H4 (cell line): ENCODE measurements at regions not wholly inside any gene's neighbourhood (a gene's known extent, or its start where the extent isn't known, plus 50 kb on each side); places are given as distances from the start of the nearest gene placed in this dataset.

Experiments
- DNase-seq: peaks from one replicate; pipeline ENCODE4 v3.0.0-alpha.2; 2015; ENCODE audit warnings: low spot score

DNA sequence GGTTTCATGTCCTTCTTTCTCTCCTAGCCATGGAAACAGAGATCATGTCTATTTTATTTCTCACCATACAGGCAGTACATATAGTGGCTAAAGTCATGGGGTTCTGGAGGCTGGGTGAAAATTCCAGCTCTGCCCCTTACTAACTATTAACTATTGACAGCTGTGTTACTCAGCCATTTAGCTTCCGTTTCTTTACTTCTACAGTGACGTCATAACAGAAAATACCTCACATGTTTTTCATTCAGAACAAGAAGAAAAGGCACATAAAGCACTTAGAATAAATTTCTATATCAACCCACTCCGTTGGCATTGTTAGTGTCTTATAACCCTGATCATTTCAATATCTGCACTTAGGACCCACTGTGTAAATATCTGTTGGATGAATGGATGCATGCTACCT, 1506.9 kb upstream of the TMEM132C start:
- DNase-seq, result no peak

DNA sequence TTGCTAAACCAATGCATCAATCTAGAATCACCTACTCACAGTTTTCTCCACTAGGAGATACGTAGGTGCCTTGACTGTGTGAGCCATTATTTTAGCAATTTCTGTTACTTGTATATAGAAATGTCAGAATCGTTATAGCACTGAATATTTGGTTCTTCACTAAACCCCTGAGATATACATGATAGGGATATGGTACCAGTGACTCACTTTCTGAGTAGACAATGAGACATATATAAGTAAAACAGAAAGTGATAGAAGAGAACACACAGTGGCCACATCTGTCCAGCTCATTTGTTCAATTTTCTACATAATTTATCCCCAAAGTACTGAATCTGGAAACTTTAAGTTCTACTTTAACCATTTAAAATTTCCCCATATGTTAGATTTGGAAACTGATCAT, 1505.5 kb upstream of the TMEM132C start:
- DNase-seq, result no peak

DNA sequence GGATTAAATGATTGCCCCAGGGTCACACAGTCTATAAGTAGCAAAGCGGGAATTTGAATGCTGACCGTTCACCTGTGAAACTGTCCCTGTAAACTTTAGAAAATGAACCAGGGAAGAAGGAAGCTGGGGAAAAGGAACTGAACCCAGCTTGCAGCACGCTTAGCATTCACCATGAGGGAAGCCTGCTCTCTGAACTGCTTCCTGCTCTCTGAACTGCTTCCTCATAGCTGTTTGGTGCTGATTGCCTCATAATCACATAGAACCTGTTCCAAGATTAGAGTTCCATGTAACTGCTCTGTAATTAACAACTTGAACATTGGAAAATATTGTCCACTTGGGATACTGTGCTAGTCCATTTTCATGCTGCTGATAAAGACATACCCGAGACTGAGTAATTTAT, 1504.8 kb upstream of the TMEM132C start:
- DNase-seq, result no peak

DNA sequence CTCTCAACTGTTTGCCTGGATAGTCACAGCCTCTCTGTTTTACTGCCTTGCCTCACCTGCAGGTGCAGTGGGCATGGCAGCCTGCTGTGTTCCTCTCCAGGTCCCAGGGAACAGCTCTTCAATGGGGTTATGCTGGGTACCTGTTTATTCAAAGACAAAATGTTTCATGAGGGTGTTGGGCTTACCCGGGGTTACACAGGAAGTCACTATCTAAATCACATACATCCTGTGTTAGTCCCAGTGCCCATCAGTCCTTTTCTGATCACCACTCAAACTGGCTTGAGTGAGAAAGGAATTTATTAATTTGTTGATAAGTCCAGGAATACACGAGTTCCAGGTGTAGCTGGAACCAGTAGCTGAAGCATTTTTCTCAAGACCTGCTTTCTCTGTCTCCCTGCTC, 1503.6 kb upstream of the TMEM132C start:
- DNase-seq, result no peak

DNA sequence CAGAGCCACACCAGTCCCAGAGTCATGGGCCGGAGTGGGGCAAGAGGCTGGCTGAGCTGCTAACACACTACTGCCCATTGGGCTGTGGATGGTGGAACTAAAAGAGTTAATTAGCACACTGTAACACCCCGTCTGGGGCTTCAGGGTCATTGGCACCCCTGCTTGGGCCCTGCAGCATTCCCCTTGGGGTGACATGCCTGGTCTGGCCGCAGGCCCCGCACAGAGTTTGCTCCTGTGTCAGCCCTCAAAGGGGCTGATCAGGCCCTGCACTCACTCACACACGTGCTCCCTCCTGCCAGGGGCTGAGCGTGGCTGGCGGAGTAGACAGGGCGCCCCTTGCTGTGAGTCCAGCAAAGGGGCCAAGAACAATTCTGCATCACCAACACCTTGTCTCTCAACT, 1499.6 kb upstream of the TMEM132C start:
- no peak for DNase-seq

DNA sequence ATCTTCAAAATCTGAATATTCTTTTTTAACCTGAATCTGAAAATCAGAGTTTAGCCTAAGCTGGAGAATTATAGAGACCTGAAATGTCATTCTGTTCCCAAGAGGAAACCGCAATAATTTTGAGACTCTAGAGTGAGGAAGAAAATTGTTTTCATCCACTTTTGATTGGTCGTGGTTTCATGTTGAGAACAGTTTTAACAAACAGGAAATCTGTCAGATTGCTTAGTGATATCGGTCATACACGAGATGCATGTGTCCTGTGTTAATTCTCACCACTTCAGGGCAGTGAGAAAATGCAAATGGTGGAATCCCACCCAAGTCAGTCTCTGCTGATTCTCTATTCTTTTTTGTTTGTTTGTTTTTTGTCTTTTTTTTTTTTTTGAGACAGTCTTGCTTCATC, 1498.5 kb upstream of the TMEM132C start:
- no peak for DNase-seq

DNA sequence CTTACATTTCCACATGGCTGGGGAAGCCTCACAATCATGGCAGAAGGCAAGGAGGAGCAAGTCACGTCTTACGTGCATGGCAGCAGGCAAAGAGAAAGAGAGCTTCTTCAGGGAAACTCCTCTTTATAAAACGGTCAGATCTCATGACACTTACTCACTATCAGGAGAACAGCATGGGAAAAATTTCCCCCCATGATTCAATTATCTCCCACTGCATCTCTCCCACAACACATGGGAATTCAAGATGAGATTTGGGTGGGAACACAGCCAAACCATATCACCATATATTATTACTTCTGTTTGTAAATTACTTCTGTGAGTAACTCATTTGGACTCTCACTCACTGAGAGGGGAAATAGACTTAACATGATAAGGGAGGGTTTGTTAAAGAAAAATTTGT, 1496.8 kb upstream of the TMEM132C start:
- DNase-seq, result no peak

DNA sequence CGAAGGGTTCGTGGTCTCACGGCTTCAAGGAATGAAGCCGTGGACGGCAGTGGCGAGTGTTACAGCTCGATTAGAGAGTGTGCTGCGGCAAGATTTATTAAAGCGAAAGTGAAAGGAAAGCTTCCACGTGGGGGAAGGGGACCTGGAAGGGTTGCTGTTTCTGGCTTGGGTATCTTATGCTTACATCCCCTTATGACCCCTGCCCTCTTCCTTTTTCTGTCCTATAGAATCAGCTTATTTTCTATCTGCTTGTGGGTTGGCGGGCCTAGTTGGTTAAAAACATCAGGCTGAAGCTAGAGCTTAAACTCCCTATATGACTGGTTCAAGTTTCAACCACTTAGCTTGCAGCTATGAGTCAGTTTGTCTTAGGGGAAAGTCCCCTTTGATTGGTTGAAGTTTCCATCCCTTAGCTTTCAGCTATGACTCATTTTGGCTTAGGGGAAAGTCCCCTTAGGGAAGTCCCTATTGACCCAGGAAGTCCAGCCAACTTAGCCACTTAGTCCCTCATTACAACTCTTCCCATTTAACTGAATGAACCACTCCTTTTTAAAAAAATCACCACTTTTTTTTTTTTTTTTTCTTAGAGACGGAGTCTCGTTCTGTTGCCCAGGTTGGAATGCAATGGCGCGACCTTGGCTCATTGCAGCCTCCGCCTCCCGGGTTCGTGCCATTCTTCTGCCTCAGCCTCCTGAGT, 1494.7 kb upstream of the TMEM132C start:
- DNase-seq, result peak; percentile 97

DNA sequence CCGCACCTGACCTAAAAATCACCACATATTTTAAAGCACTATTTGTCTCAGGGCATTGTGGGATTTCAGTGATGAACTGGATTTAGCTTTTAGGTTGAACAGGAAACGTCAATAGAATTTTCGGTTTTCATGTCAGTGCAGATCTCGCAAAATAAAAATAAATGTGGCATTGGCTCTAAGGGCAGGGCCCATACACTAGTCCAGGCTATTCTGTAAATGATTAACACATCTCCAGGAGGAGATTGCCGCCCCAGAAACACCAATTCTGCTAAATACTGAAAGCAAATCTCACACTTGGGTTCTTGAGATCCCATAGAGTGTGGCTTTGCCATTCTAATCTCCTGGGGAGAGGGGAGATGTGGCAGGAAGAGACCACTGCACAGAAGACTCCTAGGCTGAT, 1494.0 kb upstream of the TMEM132C start:
- no peak for DNase-seq

DNA sequence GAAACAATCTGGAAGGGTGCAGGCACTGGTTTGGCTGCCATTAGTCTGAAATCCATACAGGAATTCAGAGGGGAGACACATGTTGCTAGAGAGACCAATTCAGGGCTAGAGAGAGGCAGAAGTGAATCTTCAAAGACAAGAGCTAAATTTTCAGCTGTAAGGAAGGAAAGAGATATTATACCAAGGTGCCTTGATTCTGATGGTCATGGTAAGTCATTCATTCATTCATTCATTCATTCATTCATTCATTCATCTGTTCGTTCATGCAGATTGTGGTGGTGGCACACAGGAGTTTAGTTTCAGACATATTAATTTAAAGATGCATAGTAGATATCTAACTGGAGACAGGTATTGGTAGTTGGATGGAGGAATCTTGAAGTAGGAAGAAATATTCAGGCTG, 1493.5 kb upstream of the TMEM132C start:
- no peak for DNase-seq

DNA sequence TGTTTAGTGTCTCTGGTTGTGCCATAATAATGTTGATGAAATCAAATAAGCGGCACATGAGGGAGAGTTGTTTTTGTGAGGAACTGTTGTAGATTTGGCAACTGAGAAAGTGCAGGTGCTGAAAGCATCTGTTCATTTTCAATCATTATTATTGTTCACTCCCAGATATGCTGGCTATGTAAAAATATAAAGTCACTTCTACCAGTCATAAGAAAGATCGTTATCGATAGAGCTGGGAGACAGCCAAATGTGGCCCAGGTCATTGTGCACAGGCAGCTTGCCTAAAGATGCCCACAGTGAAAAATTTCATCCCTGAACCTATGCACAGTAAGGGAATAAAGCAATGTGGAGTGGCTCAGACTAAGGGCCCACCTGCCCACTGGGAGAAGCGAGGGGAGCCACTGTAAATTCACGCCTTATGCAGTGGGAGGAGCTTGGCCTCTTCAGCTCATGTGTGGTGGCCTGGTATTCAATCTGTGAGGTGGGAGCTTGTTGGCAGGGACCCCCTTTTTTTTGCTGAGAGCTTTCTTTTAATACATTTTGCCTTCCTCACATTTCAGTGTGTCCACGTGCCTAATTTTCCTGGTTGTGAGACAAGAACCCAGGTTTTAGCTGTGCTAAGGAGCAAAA, 1490.8 kb upstream of the TMEM132C start:
- no peak for DNase-seq

DNA sequence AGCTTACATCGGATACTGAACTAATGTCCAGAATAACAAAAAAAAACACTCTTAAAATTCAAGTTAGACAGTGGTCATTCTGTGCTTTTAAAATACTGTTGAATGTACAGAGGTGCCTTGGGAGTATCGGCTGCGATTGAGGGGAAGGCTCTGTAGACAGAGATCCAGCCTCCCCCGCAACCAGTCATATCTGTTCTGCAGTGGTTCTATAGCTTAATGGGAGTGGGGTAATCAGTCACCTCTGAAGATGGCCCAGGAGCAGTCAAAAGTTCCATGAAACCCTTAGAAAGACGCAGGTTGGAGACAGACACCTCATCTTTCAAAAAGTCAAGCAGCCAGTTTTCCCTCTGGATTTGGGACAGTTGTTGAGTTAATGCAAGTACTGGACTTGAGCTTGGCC, 1486.6 kb upstream of the TMEM132C start:
- DNase-seq, result no peak

DNA sequence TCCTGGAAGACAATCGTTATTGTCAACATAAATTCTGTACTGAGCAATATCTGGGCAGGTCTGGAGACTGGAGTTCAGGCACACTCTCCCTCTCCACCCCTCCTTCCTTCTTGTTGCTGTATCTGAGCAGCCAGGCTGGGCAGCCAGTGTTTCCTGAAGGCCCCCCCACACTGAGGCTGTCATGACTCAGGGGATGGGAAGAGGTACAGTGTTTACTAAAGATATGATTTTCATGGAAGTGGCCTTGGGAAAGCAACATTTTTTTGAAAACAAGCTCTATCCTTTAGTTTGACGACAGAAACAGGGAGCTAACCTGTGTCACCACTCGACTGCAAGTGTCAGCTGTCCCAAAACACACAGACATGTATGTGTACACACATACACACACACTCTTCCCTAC, 1485.4 kb upstream of the TMEM132C start:
- no peak for DNase-seq

DNA sequence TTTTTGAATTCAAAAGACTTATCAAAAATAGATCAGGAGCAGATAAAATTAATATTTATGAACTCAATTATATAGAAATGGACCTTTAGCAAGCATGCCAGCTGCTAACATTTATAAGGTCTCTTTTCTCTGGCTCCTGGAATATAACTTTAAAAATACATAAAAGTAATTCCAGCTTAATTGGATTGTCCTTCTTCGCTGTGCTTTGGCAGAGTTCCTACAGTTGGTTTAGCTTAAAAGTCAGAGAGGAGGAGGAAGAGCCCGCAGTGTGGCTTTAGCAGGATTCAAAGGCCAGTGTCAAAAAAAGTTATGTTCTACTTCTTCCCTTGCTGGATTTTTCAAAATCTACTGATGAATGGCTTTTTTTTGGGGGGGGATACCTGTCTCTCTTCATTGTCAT, 1484.9 kb upstream of the TMEM132C start:
- DNase-seq, result no peak

DNA sequence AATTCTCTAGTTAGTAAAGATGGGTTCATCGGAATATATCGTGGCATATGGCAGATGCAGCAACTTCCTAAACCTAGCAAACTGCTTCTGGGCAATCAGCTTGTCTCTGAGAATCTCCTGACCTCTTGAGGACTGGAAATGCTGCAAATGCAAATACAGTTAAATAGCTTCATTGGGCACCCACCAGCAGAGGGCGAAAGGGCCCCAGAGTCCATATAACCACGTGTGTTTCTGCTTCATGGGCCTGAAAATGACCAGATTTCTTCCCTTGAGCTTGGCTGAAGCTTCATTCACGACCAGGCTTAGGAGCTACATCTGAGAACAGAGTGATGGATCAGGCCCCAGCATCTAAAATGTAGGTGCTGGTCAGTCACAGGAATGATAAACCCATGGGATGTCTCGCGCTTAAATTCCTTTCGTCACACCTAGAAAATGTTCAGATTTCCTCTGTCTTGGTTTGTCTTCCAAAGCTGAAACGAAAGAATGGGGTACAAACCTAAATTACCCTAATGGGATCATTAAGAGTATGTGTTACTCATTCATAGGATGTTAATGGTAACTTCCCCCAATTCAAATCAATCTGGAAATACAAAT, 1482.5 kb upstream of the TMEM132C start:
- peak; percentile 77 for DNase-seq

DNA sequence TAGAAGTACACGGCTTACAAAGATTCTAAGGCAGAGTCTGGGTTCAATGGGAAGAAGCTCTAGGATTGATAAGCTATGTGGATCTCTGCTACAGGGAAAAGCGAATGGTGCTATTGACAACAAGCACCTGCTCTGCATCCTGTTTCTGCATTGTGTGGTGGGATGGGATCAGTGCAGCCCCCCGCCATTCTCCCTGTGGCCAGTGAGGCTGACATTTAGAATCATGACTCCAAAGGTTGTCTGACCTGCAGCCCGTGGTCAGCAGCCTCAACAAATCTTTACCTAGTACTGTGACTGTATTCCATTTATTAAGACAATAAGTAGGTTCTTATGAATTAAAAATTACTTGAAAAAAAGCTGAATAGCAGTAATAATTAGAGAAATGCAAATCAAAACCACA, 1477.0 kb upstream of the TMEM132C start:
- DNase-seq, result no peak

DNA sequence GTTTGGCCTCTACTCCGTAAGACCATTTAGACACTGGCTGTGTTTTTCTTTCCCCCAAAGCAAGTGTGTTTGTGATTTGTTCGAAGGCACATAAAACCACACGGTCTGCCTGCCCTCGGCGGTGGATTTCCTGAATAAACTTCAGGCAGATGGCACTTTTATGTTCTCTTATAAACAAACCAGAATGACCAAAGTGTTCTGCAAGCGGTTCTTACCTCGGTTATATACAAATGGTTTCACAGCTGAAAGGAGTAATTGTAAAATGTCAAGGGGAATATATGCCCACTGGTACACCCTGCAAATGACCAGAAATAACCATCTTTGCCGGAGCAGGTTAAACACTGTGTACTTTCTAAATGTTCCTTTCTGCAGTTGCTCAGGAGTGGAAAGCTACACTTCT, 1475.8 kb upstream of the TMEM132C start:
- DNase-seq, result no peak

DNA sequence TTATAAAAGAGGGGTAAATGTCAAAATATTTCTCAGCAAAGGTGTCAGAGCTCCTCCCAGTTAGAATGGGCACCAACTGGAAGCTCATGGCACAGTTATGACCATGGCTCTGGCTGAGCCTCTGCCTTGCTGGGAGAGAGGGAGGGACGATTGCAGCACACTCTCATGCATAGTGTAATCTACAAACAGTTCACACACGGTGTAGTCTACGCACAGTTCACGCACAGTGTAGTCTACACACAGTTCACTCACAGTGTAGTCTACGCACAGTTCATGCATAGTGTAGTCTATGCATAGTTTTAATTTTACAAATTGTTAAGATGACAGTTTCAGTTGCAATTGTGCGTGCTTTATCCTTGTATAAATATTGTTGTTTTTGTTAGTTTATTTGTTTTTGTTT, 1474.6 kb upstream of the TMEM132C start:
- DNase-seq, result no peak

DNA sequence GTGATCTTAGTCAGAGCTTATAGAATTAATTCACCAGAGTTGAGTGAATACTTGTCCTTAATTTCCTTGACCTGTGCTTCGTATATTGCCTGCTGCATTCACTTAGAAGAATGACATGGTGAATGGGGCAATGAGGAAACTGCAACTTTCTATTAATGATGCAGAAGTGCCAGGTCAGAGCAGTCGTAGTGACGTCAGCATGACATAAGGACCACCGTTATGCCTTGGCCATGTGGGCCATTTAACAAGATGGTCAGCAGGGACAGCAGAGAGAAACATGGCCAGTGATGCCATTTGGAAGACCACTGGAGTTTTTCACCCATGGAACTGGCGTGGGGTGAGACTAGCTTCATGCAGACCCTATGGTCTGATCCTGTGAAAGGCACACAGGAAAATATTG, 1469.4 kb upstream of the TMEM132C start:
- DNase-seq, result no peak

DNA sequence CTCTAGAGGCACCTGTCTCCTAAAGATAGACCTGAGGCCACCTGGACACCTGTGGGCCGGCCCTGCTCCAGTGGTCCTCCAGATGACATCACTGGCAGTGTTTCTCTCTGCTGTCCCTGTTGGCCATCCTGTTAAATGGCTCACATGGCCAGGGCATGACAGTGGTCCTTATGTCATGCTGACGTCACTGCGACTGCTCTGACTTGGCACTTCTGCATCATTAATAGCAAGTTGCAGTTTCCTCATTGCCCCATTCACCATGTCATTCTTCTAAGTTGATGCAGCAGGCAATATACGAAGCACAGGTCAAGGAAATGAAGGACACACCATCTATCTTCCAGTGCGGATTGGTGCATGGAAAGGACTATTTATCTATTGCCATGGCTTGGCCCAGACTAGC, 1468.5 kb upstream of the TMEM132C start:
- DNase-seq, result no peak

DNA sequence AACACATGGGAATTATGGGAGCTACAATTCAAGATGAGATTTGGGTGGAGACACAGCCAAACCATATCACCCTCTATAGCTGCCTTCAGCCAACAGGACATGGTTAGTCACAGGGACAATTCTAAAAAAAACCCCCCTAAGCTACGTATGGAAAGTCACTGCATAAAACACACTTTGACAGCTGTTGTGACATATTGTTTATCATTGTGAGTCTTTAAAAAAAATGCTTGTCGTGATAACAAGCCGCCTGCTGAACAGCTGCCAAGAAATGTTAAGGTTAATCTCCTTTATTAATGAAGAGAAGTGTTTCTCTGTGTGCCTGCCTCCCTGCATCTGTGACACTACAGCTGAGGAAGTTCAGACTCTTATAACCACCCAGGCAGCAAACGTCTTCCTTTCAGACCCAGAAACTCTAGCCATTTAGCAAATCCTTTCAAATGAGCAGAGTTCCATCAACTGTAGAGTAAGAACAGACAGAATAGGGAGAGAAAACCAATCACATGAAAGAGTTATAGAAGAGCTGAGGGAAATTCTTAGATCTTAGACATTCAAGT, 1459.6 kb upstream of the TMEM132C start:
- DNase-seq, result no peak

DNA sequence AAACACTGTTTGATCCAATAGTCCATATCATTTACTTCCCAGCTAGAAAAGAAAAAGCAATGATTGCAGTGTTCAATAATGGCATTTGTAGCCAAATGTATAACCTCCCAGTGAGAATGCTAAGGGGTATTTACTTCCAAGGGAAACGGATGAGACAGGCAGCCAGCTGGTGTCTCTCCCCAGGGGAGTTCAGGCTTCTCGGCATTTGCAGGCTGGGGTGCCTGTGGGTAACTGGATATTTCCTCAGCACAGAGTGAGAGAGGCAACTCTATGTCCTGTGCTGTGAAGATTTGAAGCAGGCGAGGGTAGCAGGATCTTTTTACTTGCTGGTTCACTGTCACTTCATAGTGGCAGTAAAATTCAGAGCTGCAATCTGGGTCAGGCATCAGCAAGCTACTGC, 1455.6 kb upstream of the TMEM132C start:
- DNase-seq, result no peak

DNA sequence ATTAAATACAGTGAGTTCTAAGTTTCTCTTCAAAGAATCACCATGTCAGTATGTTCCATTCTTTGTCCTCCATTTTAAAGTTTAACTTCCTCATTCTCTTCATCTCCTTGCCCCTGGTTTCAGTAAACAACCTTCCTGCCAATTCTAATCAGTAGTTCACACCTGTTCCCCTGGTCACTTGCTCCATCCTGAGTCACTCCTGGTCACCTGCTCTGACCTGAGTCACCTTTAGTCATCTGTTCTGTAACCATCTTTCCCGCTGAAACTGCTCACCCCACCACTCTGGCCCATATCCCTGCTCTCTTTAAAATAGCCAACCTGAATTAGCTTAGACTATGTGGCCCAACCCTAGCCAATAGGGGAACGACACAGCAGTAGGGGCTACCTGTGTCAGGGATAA, 1447.4 kb upstream of the TMEM132C start:
- no peak for DNase-seq
